ENCODE measurements at regions not wholly inside any gene's neighbourhood (a gene's known extent, or its start where the extent isn't known, plus 50 kb on each side); places are given as distances from the start of the nearest gene placed in this dataset.

- no peak overlapping the region for H3K27ac Mint-ChIP-seq (ENCODE audit: unreplicated experiment)
- no peaks in the 10 kb centered on the region for H3K27me3 Mint-ChIP-seq (ENCODE audit: unreplicated experiment)
- DNase-seq = no peak
- no peaks in the 10 kb centered on the region for H3K4me1 Mint-ChIP-seq (ENCODE audit: low read depth, unreplicated experiment)
- H3K36me3 Mint-ChIP-seq (ENCODE audit: unreplicated experiment) = no peaks in the 10 kb centered on the region
- H3K4me3 Mint-ChIP-seq (ENCODE audit: unreplicated experiment) = no peak overlapping the region
- TF ChIP-seq, protein P1, sequence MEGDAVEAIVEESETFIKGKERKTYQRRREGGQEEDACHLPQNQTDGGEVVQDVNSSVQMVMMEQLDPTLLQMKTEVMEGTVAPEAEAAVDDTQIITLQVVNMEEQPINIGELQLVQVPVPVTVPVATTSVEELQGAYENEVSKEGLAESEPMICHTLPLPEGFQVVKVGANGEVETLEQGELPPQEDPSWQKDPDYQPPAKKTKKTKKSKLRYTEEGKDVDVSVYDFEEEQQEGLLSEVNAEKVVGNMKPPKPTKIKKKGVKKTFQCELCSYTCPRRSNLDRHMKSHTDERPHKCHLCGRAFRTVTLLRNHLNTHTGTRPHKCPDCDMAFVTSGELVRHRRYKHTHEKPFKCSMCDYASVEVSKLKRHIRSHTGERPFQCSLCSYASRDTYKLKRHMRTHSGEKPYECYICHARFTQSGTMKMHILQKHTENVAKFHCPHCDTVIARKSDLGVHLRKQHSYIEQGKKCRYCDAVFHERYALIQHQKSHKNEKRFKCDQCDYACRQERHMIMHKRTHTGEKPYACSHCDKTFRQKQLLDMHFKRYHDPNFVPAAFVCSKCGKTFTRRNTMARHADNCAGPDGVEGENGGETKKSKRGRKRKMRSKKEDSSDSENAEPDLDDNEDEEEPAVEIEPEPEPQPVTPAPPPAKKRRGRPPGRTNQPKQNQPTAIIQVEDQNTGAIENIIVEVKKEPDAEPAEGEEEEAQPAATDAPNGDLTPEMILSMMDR (IDR thresholded peaks at IDR 0.05; ENCODE audit: partially characterized antibody, unreplicated experiment) = no peak
- peaks cover 4% of the 10 kb centered on the region for H3K9me3 Mint-ChIP-seq (ENCODE audit: unreplicated experiment)
These were observed 393.8 kb downstream of the ZNF385D start for GRCh38 chr3:21357241-21357640.

DNA sequence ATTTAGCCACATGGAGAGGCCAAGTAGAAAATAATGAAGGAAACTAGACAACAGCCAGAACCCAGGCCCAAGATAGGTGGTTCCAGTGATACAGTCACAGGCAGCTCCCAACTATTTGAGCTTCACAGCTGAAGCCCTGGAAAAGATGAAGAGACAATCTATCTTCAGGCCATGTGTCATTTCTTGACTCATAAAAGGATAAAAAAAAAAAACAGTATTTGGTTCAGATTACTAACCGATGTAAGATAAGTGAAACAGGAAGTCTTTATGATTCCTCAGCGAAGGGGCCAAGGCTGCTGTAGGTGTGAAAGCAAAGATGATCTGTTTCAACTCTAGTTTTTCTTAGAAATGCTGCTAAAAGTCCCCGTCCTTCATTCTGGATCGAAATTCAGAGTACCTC lies 394.6 kb downstream of the ZNF385D start:
- H3K27me3 Mint-ChIP-seq (ENCODE audit: unreplicated experiment) = no peaks in the 10 kb centered on the region
- no peaks in the 10 kb centered on the region for H3K36me3 Mint-ChIP-seq (ENCODE audit: unreplicated experiment)
- no peak for DNase-seq
- H3K4me3 Mint-ChIP-seq (ENCODE audit: unreplicated experiment) = no peak overlapping the region
- H3K9me3 Mint-ChIP-seq (ENCODE audit: unreplicated experiment) = peaks cover 2% of the 10 kb centered on the region
- TF ChIP-seq, protein P1 (IDR thresholded peaks at IDR 0.05; ENCODE audit: partially characterized antibody, unreplicated experiment) = no peak
- H3K27ac Mint-ChIP-seq (ENCODE audit: unreplicated experiment) = no peak overlapping the region
- H3K4me1 Mint-ChIP-seq (ENCODE audit: low read depth, unreplicated experiment) = no peaks in the 10 kb centered on the region

DNA sequence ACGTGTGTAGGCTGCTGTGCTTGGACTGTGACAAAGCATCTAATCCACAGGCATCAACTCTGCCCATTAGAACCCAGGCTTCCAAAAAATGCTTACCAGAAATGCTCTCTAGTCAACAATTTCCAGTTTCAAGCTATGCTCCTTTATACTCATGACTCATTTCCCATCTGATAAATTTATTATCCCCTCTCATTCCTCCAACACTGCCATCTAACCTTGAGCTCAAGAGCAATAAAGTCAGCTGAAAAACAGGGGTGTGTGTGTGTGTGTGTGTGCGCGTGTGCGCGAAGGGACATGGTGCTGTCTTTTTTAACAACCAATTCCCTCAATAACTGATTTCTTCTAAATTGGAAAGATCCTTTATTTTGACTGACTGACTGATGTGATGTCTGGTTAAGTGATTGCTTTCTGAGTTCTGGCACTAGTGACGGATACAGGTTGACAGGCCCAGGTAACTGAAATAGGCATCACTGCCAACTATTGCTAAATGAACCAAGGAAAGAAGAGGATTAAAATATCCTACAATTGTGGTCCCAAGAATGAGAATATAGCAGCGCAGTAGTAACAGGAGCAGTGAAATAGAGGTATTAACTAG lies 405.5 kb downstream of the ZNF385D start:
- Mint-ChIP-seq H3K4me3 (ENCODE audit: unreplicated experiment) (no peak overlapping the region), H3K27ac (ENCODE audit: unreplicated experiment) (no peak overlapping the region), H3K9me3 (ENCODE audit: unreplicated experiment) (peaks cover 2% of the 10 kb centered on the region), H3K27me3 (ENCODE audit: unreplicated experiment) (no peaks in the 10 kb centered on the region), H3K4me1 (ENCODE audit: low read depth, unreplicated experiment) (no peaks in the 10 kb centered on the region), H3K36me3 (ENCODE audit: unreplicated experiment) (no peaks in the 10 kb centered on the region)
- DNase-seq = no peak
- TF ChIP-seq, protein P1 (IDR thresholded peaks at IDR 0.05; ENCODE audit: partially characterized antibody, unreplicated experiment) = no peak

- Mint-ChIP-seq H3K4me1 (ENCODE audit: low read depth, unreplicated experiment) (peaks cover 7% of the 10 kb centered on the region), H3K4me3 (ENCODE audit: unreplicated experiment) (no peak overlapping the region), H3K36me3 (ENCODE audit: unreplicated experiment) (peaks cover 5% of the 10 kb centered on the region), H3K9me3 (ENCODE audit: unreplicated experiment) (peaks cover 2% of the 10 kb centered on the region), H3K27ac (ENCODE audit: unreplicated experiment) (no peak overlapping the region), H3K27me3 (ENCODE audit: unreplicated experiment) (peaks cover 2% of the 10 kb centered on the region)
- TF ChIP-seq, protein P1 (IDR thresholded peaks at IDR 0.05; ENCODE audit: partially characterized antibody, unreplicated experiment) = no peak
- DNase-seq = no peak
These were observed 419.2 kb downstream of the ZNF385D start for GRCh38 chr3:21331857-21332256.

- peaks cover 7% of the 10 kb centered on the region for H3K4me1 Mint-ChIP-seq (ENCODE audit: low read depth, unreplicated experiment)
These were observed 419.7 kb downstream of the ZNF385D start for GRCh38 chr3:21331321-21331720.

More at GRCh38 chr3:21331321-21331720, 419.7 kb downstream of the ZNF385D start:
- DNase-seq = no peak
- Mint-ChIP-seq H3K27ac (ENCODE audit: unreplicated experiment) (no peak overlapping the region), H3K36me3 (ENCODE audit: unreplicated experiment) (peaks cover 5% of the 10 kb centered on the region), H3K9me3 (ENCODE audit: unreplicated experiment) (peaks cover 2% of the 10 kb centered on the region), H3K27me3 (ENCODE audit: unreplicated experiment) (peaks cover 2% of the 10 kb centered on the region), H3K4me3 (ENCODE audit: unreplicated experiment) (no peak overlapping the region)
- TF ChIP-seq, protein P1 (IDR thresholded peaks at IDR 0.05; ENCODE audit: partially characterized antibody, unreplicated experiment) = no peak

Data from glutamatergic neuron (in vitro differentiated cells).